CD4-positive, alpha-beta memory T cell (primary cell): ENCODE measurements at regions not wholly inside any gene's neighbourhood (a gene's known extent, or its start where the extent isn't known, plus 50 kb on each side); places are given as distances from the start of the nearest gene placed in this dataset.
"Not testable (repeated sequence)": the region's sequence is repeated elsewhere in the genome, so short reads cannot be mapped to it uniquely, and the experiment has no call there.

ENCODE experiments used
- CTCF ChIA-PET: fragments of 350-600 bp; sonication (Branson Sonifier 250); formaldehyde crosslinking; loops from one replicate; lab custom pipeline; 2021; ENCODE audit warnings: inconsistent platforms; ENCODE audit not compliant: partially characterized antibody; lab: Charles Lee
- POLR2A ChIA-PET: fragments of 350-600 bp; sonication (Branson Sonifier 250); formaldehyde crosslinking; loops from one replicate; lab custom pipeline; 2021; ENCODE audit not compliant: partially characterized antibody; lab: Charles Lee
- DNase-seq, 5 donors: peaks; one replicate each; pipeline versions ENCODE4 v3.0.0 to v3.0.0-alpha.2; 2020 to 2022; ENCODE audit warnings: mixed read lengths in 1 of 5
- H3K27ac ChIP-seq: one replicate; pipeline ENCODE4 v1.7.0; 2013; ENCODE audit warnings: low read depth, low read length
- H3K27me3 ChIP-seq: 2 replicates; pipeline ENCODE4 v1.7.0; 2013; ENCODE audit warnings: mild to moderate bottlenecking, low read length, moderate library complexity; ENCODE audit not compliant: insufficient read depth
- H3K36me3 ChIP-seq: 2 replicates; pipeline ENCODE4 v1.7.0; 2013; ENCODE audit warnings: mild to moderate bottlenecking, low read length, moderate library complexity; ENCODE audit not compliant: insufficient read depth
- H3K4me1 ChIP-seq: 2 replicates; pipeline ENCODE4 v1.7.0; 2013; ENCODE audit warnings: mild to moderate bottlenecking, low read length, moderate library complexity; ENCODE audit not compliant: insufficient read depth
- H3K4me3 ChIP-seq, 2 donors: one replicate each; pipeline ENCODE4 v1.7.0; 2013; ENCODE audit warnings: low read length in 2 of 2, mild to moderate bottlenecking in 1 of 2
- H3K9me3 ChIP-seq, 2 donors: one replicate each; pipeline ENCODE4 v1.7.0; 2013; ENCODE audit warnings: low read length in 2 of 2, control low read depth in 1 of 2; ENCODE audit not compliant: control insufficient read depth in 1 of 2
- H3K27ac Mint-ChIP-seq, 7 donors: one replicate each; pipeline ENCODE4 v1.8.0; 2020 to 2021; ENCODE audit warnings: mixed read lengths in 7 of 7, mild to moderate bottlenecking in 6 of 7, inconsistent platforms in 3 of 7, moderate library complexity in 3 of 7
- H3K27me3 Mint-ChIP-seq, 2 donors: one replicate each; pipeline ENCODE4 v1.8.0; 2020 to 2021; ENCODE audit warnings: mixed read lengths in 2 of 2
- H3K36me3 Mint-ChIP-seq, 2 donors: one replicate each; pipeline ENCODE4 v1.8.0; 2020 to 2021; ENCODE audit warnings: mixed read lengths in 2 of 2, inconsistent platforms in 1 of 2, mild to moderate bottlenecking in 1 of 2
- H3K4me1 Mint-ChIP-seq, 4 donors: one replicate each; pipeline ENCODE4 v1.8.0; 2020 to 2021; ENCODE audit warnings: mixed read lengths in 4 of 4, mild to moderate bottlenecking in 1 of 4
- H3K4me3 Mint-ChIP-seq, 8 donors: one replicate each; pipeline ENCODE4 v1.8.0; 2020 to 2021; ENCODE audit warnings: mixed read lengths in 8 of 8, mild to moderate bottlenecking in 7 of 8, moderate library complexity in 6 of 8, inconsistent platforms in 3 of 8
- H3K9me3 Mint-ChIP-seq, 8 donors: one replicate each; pipeline ENCODE4 v1.8.0; 2020 to 2021; ENCODE audit warnings: mixed read lengths in 8 of 8, mild to moderate bottlenecking in 5 of 8, inconsistent platforms in 3 of 8, moderate library complexity in 1 of 8
- intact Hi-C: fragments of 100-400 bp; cut with micrococcal nuclease; formaldehyde crosslinking; loops from one replicate; pipeline ENCODE4 v1.15.1; 2023

DNA sequence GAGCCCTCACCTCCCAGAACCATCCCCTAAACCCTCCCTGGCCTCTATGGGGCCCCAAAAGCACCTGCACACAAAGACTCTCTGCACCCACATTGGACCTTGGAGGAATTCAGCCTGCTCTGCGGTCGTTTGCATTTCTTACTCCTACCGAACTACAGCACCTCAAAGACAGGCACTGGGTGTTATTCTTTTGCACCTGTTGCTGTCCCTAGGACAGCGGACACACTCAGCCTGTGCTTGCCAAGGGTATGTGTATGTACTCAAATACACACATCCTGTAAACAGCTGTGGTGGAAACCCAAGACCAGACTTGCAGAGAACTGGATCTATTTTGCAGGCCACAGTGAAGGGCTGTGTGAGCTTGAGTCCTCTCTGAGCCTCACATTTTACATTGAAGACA, 54.2 kb upstream of the LGALS9B start:
- intact Hi-C loops, H3K27me3 Mint-ChIP-seq, POLR2A ChIA-PET, CTCF ChIA-PET, H3K9me3 ChIP-seq, H3K36me3 Mint-ChIP-seq, DNase-seq, H3K36me3 ChIP-seq, H3K4me1 ChIP-seq, H3K4me3 Mint-ChIP-seq, H3K27ac Mint-ChIP-seq, H3K4me3 ChIP-seq, H3K9me3 Mint-ChIP-seq, H3K4me1 Mint-ChIP-seq, H3K27ac ChIP-seq, H3K27me3 ChIP-seq: not testable (repeated sequence)

- POLR2A ChIA-PET: not testable (repeated sequence)
Measured at GRCh38 chr17:20518462-20518861, 51.1 kb upstream of the LGALS9B start.

DNA sequence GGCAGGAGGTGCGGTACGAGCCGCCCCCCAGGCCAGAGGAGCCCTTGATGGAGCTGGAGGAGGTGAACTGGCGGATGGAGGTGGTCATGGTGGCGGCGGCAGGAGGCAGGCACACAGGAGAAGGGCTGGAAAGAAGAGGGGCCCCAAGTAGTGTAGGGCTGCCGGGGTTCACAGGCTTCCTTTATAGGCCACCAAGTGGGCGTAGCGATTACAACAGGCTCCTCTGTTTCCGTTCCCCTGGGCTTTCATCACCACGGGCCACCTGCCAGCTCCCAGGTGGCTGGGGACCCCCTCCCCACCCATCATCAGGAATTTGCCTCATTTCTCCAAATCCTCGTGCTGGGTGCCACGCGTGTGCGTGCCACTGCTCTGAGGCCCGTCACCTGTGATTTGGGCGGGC, 50.1 kb upstream of the LGALS9B start:
- DNase-seq: peak in 1 of 5 donors; percentile 14
- H3K4me3 ChIP-seq, POLR2A ChIA-PET, H3K9me3 Mint-ChIP-seq, CTCF ChIA-PET, H3K27me3 ChIP-seq, H3K27me3 Mint-ChIP-seq, H3K4me1 Mint-ChIP-seq, H3K4me1 ChIP-seq, H3K36me3 ChIP-seq, H3K4me3 Mint-ChIP-seq, intact Hi-C loops, H3K9me3 ChIP-seq, H3K27ac Mint-ChIP-seq, H3K36me3 Mint-ChIP-seq, H3K27ac ChIP-seq: not testable (repeated sequence)

More at GRCh38 chr17:20518462-20518861, 51.1 kb upstream of the LGALS9B start:
- H3K27ac Mint-ChIP-seq, DNase-seq, H3K4me3 Mint-ChIP-seq, H3K9me3 ChIP-seq, CTCF ChIA-PET, H3K9me3 Mint-ChIP-seq, H3K36me3 Mint-ChIP-seq, H3K27me3 ChIP-seq, H3K4me3 ChIP-seq, H3K27ac ChIP-seq, intact Hi-C loops, H3K4me1 ChIP-seq, H3K36me3 ChIP-seq, H3K4me1 Mint-ChIP-seq, H3K27me3 Mint-ChIP-seq: not testable (repeated sequence)
